HEK293 (cell line): ENCODE measurements at regions not wholly inside any gene's neighbourhood (a gene's known extent, or its start where the extent isn't known, plus 50 kb on each side); places are given as distances from the start of the nearest gene placed in this dataset.

Experiments
- EGR2 ChIP-seq: fragments of 450-650 bp; formaldehyde crosslinking; IDR thresholded peaks from 2 replicates; pipeline ENCODE4 v1.5.1; 2016; ENCODE audit warnings: low read depth, missing biosample characterization, missing genetic modification characterization
- GLI4 ChIP-seq: fragments of 450-650 bp; formaldehyde crosslinking; IDR thresholded peaks from 2 replicates; pipeline ENCODE4 v1.5.1; 2016; ENCODE audit warnings: missing biosample characterization, missing genetic modification characterization
- SP2 ChIP-seq: fragments of 450-650 bp; formaldehyde crosslinking; IDR thresholded peaks from 2 replicates; pipeline ENCODE4 v1.5.1; 2016; ENCODE audit warnings: missing biosample characterization, missing genetic modification characterization
- ZBTB17 ChIP-seq: fragments of 450-650 bp; formaldehyde crosslinking; IDR thresholded peaks from 2 replicates; pipeline ENCODE4 v1.5.1; 2016; ENCODE audit warnings: missing biosample characterization, missing genetic modification characterization
- ZNF10 ChIP-seq: fragments of 450-650 bp; formaldehyde crosslinking; IDR thresholded peaks from 2 replicates; pipeline ENCODE4 v1.5.1; 2017; ENCODE audit warnings: missing biosample characterization, missing genetic modification characterization
- ZNF223 ChIP-seq: fragments of 450-650 bp; formaldehyde crosslinking; IDR thresholded peaks from 2 replicates; pipeline ENCODE4 v1.5.1; 2016; ENCODE audit warnings: missing biosample characterization, missing genetic modification characterization
- ZNF292 ChIP-seq: fragments of 450-650 bp; formaldehyde crosslinking; IDR thresholded peaks from 2 replicates; pipeline ENCODE4 v1.5.1; 2016; ENCODE audit warnings: low read depth, missing biosample characterization, missing genetic modification characterization, borderline replicate concordance
- ZNF354C ChIP-seq: fragments of 450-650 bp; formaldehyde crosslinking; IDR thresholded peaks from 2 replicates; pipeline ENCODE4 v1.5.1; 2016; ENCODE audit warnings: missing biosample characterization, missing genetic modification characterization, low read depth, borderline replicate concordance
- ZNF555 ChIP-seq: fragments of 450-650 bp; formaldehyde crosslinking; conservative IDR thresholded peaks from 2 replicates; pipeline ENCODE4 v1.5.1; 2017; ENCODE audit warnings: missing biosample characterization, mild to moderate bottlenecking, missing genetic modification characterization, inconsistent platforms
- TF ChIP-seq, protein P1 (sequence below): fragments of 450-650 bp; formaldehyde crosslinking; IDR thresholded peaks from 2 replicates; pipeline ENCODE4 v1.5.1; 2016; ENCODE audit warnings: missing biosample characterization, missing genetic modification characterization

DNA sequence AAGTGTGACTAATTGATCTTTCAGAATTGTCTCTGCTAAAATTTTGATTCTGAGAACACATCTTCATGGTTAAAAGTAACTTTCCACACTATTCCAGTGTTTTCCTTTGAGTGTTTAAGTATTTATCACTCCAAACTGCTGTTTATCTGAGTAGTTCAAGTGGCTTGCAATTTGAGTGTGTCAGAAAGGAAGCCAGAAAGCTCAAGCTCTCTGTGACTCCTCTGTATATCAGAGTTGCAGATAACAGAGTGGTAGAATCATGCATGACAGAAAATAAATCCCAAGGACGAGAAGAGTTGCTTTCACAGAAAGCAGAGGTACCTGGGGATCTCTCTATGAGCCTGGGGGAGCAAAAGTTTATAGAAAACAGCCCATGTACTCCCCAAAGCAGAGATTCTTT, 130.0 kb downstream of the CYB561 start:
- TF ChIP-seq, protein P1, sequence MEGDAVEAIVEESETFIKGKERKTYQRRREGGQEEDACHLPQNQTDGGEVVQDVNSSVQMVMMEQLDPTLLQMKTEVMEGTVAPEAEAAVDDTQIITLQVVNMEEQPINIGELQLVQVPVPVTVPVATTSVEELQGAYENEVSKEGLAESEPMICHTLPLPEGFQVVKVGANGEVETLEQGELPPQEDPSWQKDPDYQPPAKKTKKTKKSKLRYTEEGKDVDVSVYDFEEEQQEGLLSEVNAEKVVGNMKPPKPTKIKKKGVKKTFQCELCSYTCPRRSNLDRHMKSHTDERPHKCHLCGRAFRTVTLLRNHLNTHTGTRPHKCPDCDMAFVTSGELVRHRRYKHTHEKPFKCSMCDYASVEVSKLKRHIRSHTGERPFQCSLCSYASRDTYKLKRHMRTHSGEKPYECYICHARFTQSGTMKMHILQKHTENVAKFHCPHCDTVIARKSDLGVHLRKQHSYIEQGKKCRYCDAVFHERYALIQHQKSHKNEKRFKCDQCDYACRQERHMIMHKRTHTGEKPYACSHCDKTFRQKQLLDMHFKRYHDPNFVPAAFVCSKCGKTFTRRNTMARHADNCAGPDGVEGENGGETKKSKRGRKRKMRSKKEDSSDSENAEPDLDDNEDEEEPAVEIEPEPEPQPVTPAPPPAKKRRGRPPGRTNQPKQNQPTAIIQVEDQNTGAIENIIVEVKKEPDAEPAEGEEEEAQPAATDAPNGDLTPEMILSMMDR (tag by site-specific recombination): no peak
- TF ChIP-seq ZNF223 (tag by site-specific recombination) (no peak), ZBTB17 (no peak), ZNF354C (tag by site-specific recombination) (no peak), ZNF292 (tag by site-specific recombination) (no peak), ZNF10 (tag by site-specific recombination) (no peak), EGR2 (tag by site-specific recombination) (no peak), SP2 (tag by site-specific recombination) (no peak), GLI4 (tag by site-specific recombination) (no peak), ZNF555 (tag by site-specific recombination) (no peak)
